ENCODE measurements at regions not wholly inside any gene's neighbourhood (a gene's known extent, or its start where the extent isn't known, plus 50 kb on each side); places are given as distances from the start of the nearest gene placed in this dataset.

DNA sequence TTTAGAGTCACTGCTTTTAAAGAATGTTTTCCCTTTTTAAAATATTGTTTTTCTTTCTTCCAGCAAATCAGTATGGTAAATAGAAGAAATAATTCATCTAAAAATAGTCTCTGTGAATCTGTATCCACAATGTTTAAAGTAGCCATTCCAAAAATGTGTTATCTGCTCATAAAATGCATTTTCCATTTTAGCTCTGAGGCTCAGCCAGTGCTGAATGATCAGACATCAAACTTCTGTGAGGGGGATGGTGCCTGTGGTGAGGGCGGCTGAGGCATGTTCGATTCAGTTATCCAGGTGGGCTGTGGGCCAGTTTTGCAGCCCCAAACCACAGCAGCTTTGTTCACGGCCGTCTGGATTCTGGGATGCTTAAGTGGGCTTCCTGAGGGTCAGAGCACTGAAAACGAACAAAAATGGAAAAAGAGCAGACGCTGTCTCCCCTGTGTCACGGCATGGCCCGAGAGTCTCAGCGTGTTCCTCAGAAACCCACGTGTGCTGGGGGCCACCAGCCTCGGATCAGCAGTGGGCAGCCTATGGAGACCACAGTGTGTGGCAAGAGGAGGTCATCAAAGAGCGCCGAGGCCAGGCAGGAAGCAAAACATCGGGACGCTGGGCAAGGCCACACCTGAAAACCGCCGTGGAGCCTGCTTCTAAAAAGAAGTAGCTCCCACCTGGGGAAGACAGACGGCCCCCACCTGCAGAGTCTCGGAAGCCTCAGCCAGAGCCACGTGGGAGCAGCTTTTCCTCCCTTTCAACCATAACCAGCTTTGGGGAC is 134.9 kb upstream of the THBS2 start:
- Mint-ChIP-seq H3K9me3 (ENCODE audit: low read depth) (peaks cover 24% of the 10 kb centered on the region), H3K36me3 (ENCODE audit: insufficient read depth) (peaks cover 2% of the 10 kb centered on the region), H3K4me3 (ENCODE audit: low read depth) (no peak overlapping the region), H3K27ac (no peak overlapping the region), H3K27me3 (peaks cover 8% of the 10 kb centered on the region), H3K4me1 (ENCODE audit: low read depth) (no peaks in the 10 kb centered on the region)
- DNase-seq (ENCODE audit: low spot score, unreplicated experiment), result no peak
- TF ChIP-seq, protein P1, sequence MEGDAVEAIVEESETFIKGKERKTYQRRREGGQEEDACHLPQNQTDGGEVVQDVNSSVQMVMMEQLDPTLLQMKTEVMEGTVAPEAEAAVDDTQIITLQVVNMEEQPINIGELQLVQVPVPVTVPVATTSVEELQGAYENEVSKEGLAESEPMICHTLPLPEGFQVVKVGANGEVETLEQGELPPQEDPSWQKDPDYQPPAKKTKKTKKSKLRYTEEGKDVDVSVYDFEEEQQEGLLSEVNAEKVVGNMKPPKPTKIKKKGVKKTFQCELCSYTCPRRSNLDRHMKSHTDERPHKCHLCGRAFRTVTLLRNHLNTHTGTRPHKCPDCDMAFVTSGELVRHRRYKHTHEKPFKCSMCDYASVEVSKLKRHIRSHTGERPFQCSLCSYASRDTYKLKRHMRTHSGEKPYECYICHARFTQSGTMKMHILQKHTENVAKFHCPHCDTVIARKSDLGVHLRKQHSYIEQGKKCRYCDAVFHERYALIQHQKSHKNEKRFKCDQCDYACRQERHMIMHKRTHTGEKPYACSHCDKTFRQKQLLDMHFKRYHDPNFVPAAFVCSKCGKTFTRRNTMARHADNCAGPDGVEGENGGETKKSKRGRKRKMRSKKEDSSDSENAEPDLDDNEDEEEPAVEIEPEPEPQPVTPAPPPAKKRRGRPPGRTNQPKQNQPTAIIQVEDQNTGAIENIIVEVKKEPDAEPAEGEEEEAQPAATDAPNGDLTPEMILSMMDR (IDR thresholded peaks at IDR 0.05; ENCODE audit: unreplicated experiment), result no peak

DNA sequence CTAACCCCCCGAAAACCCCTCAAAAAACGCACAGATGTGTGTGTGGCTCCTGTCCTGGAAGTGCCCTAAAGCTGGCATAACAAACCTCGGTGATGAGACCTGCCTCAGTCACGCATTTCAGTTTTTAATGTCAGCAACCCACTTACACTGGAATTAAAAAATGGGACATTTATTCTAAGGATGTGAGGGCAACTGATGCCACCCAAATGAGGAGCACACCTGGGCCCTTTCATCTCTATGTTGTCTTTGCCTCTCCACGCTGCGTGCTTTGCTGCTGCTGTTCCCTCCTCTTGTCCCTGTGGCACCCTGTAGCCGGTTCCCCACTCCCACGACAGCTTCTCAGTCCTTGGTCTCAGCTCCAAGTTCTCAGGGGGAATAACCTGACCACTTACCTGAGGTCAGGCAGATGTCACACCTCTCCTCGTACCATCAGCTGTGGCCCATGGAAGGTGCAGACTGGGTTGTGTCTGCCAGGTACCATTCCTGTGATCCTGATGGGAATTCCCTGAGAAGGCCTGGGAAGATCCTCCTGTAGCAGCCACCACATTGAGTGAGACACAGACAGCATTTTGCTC is 134.2 kb upstream of the THBS2 start:
- Mint-ChIP-seq H3K36me3 (ENCODE audit: insufficient read depth) (peaks cover 2% of the 10 kb centered on the region), H3K9me3 (ENCODE audit: low read depth) (peaks cover 24% of the 10 kb centered on the region), H3K4me1 (ENCODE audit: low read depth) (no peaks in the 10 kb centered on the region), H3K4me3 (ENCODE audit: low read depth) (no peak overlapping the region), H3K27ac (no peak overlapping the region), H3K27me3 (peaks cover 8% of the 10 kb centered on the region)
- TF ChIP-seq, protein P1 (IDR thresholded peaks at IDR 0.05; ENCODE audit: unreplicated experiment), result no peak
- DNase-seq (ENCODE audit: low spot score, unreplicated experiment), result no peak

DNA sequence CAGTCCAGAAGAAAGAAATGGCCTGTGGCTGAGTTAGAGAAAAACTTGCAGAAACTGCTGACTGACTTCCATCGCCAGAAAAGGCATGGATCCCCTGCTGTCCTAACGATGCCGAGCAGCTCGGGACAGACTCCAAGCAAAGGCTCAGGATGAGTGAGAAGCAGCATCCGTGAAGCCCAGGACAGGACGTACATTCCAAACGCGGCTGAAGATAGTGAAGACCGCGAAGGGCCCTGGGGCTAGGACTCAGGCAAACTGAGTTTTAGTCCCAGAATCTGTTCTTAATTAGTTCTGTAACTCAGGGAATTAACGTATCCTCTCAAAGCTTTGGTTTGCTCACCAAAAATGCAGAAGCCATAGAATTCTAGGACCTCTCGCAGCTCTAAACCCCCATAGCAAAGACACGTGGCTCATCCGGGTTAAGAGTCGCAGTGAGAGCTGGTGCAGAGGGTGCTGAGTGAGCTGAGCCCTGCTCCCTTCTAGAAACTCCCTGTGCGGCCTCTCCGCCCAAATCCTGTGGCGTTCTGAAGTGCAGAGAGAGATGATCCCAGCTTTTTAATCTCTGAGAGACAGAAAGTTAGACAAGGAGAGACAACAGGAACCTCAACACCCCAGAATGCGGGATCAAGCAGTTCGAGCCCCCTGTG is 132.9 kb upstream of the THBS2 start:
- no peak for DNase-seq (ENCODE audit: low spot score, unreplicated experiment)
- no peaks in the 10 kb centered on the region for H3K4me1 Mint-ChIP-seq (ENCODE audit: low read depth)
- H3K27ac Mint-ChIP-seq, result no peak overlapping the region
- H3K27me3 Mint-ChIP-seq, result peaks cover 8% of the 10 kb centered on the region
- H3K9me3 Mint-ChIP-seq (ENCODE audit: low read depth), result peaks cover 16% of the 10 kb centered on the region
- H3K36me3 Mint-ChIP-seq (ENCODE audit: insufficient read depth), result peaks cover 2% of the 10 kb centered on the region
- no peak overlapping the region for H3K4me3 Mint-ChIP-seq (ENCODE audit: low read depth)
- TF ChIP-seq, protein P1 (IDR thresholded peaks at IDR 0.05; ENCODE audit: unreplicated experiment), result no peak

DNA sequence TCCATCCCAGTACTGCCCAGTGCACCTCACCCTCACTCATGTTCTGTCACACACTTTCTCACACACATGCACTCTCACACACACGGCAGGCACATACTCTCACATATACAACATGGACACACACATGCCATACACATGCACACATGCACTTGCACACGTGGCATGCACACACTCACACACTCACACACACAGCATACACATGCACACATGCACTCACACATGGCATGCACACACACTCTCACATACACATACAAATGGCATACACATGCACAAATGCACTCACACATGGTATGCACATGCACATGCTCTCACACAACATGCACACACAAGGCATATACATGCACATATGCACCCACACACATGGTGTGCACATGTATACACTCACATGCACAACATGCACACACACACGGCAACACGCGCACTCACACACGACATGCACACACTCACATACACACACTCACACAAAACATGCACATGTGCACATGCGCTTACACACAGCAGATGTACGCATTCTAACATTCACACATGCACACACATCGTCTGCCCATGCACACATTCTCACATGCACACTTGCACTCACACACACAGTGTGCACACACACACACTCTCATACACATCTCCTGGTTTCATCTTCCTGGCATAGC is 131.7 kb upstream of the THBS2 start:
- H3K9me3 Mint-ChIP-seq (ENCODE audit: low read depth), result peaks cover 6% of the 10 kb centered on the region
- DNase-seq (ENCODE audit: low spot score, unreplicated experiment), result no peak
- no peaks in the 10 kb centered on the region for H3K4me1 Mint-ChIP-seq (ENCODE audit: low read depth)
- peaks cover 8% of the 10 kb centered on the region for H3K27me3 Mint-ChIP-seq
- H3K4me3 Mint-ChIP-seq (ENCODE audit: low read depth), result no peak overlapping the region
- no peak overlapping the region for H3K27ac Mint-ChIP-seq
- H3K36me3 Mint-ChIP-seq (ENCODE audit: insufficient read depth), result peaks cover 2% of the 10 kb centered on the region
- TF ChIP-seq, protein P1 (IDR thresholded peaks at IDR 0.05; ENCODE audit: unreplicated experiment), result no peak

DNA sequence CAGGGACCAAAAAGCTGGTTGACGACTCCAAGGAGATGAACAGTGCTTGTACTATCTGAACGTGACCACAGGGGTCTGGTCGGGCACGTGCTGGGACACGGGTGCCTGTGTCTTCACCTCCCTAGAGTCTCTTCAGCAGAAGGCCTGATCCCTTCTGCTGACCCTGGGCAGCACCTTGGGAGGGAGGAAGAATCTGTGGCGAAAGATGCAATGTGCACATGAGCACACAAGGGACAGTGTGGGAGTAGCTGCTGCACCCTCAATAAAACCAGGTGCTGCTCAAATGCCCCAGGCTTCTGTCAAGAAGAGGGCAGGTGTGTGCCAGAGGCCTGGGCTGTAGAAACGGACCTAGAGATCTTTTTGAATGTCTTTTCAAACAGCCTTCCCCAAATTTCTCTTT is 130.6 kb upstream of the THBS2 start:
- Mint-ChIP-seq H3K4me3 (ENCODE audit: low read depth) (no peak overlapping the region), H3K36me3 (ENCODE audit: insufficient read depth) (no peaks in the 10 kb centered on the region), H3K27me3 (peaks cover 8% of the 10 kb centered on the region), H3K27ac (no peak overlapping the region), H3K9me3 (ENCODE audit: low read depth) (no peaks in the 10 kb centered on the region), H3K4me1 (ENCODE audit: low read depth) (no peaks in the 10 kb centered on the region)
- TF ChIP-seq, protein P1 (IDR thresholded peaks at IDR 0.05; ENCODE audit: unreplicated experiment), result no peak
- DNase-seq (ENCODE audit: low spot score, unreplicated experiment), result no peak
